H1 (cell line): ENCODE measurements at regions not wholly inside any gene's neighbourhood (a gene's known extent, or its start where the extent isn't known, plus 50 kb on each side); places are given as distances from the start of the nearest gene placed in this dataset.

Experiments
- CTCF ChIA-PET: fragments of 300-600 bp; sonication (Branson Sonifier 250); formaldehyde crosslinking; loops from one replicate; lab custom pipeline; 2021; ENCODE audit not compliant: partially characterized antibody; lab: Charles Lee
- POLR2A ChIA-PET: fragments of 300-600 bp; sonication (Branson Sonifier 250); formaldehyde crosslinking; loops from one replicate; lab custom pipeline; 2021; ENCODE audit warnings: inconsistent platforms; ENCODE audit not compliant: partially characterized antibody; lab: Charles Lee
- DNase-seq, 2 experiments: peaks; one replicate each; pipeline versions ENCODE4 v3.0.0 to v3.0.0-alpha.2; 2010 to 2022; ENCODE audit warnings: low spot score in 2 of 2, low read depth in 1 of 2, mixed read lengths in 1 of 2
- FAIRE-seq: peaks from 2 replicates; lab custom pipeline; 2011; peaks lifted over from hg19 to GRCh38; lab: Jason Lieb, UNC
- H2AFZ ChIP-seq: 2 replicates; pipeline ENCODE4 v1.8.1; 2012; ENCODE audit warnings: low read length, inconsistent platforms
- H2AK5ac ChIP-seq: 2 replicates; pipeline ENCODE4 v1.6.1; 2013; ENCODE audit warnings: low read depth, low read length
- H2BK120ac ChIP-seq: replicated peaks from 2 replicates; pipeline ENCODE3; 2013; ENCODE audit warnings: low read depth, low read length, inconsistent platforms
- H2BK12ac ChIP-seq: 2 replicates; pipeline ENCODE4 v1.6.1; 2013; ENCODE audit warnings: low read depth, low read length
- H2BK15ac ChIP-seq: 2 replicates; pipeline ENCODE4 v1.6.1; 2013; ENCODE audit warnings: low read length
- H2BK20ac ChIP-seq: 2 replicates; pipeline ENCODE4 v1.6.1; 2013; ENCODE audit warnings: low read length
- H2BK5ac ChIP-seq: 2 replicates; pipeline ENCODE4 v1.6.1; 2013; ENCODE audit warnings: low read depth, low read length
- H3K14ac ChIP-seq: 2 replicates; pipeline ENCODE4 v1.6.1; 2013; ENCODE audit warnings: inconsistent platforms; ENCODE audit not compliant: insufficient read length
- H3K18ac ChIP-seq: 2 replicates; pipeline ENCODE4 v1.6.1; 2013; ENCODE audit warnings: low read length; ENCODE audit errors: extremely low read depth
- H3K23ac ChIP-seq: 2 replicates; pipeline ENCODE4 v1.6.1; 2013; ENCODE audit warnings: inconsistent platforms; ENCODE audit not compliant: insufficient read length
- H3K23me2 ChIP-seq: 2 replicates; pipeline ENCODE4 v1.6.1; 2013; ENCODE audit warnings: low read depth, low read length
- H3K27ac ChIP-seq: 2 replicates; pipeline ENCODE4 v1.6.1; 2011; ENCODE audit warnings: low read depth, low read length, inconsistent platforms
- H3K27me3 ChIP-seq, 4 experiments: replicated peaks in 1 of 4; 1 replicate in 1 of 4; 2 replicates in 3 of 4; pipeline versions ENCODE4 v1.6.1 to v1.8.1; 2011 to 2013; ENCODE audit warnings: low read length in 3 of 4, mild to moderate bottlenecking in 3 of 4, inconsistent platforms in 2 of 4, mixed read lengths in 2 of 4, moderate library complexity in 1 of 4; ENCODE audit not compliant: control insufficient read depth in 3 of 4, insufficient read depth in 3 of 4; ENCODE audit errors: extremely low read depth in 1 of 4
- H3K36me3 ChIP-seq, 4 experiments: 2 replicates each; pipeline versions ENCODE4 v1.6.1 to v1.8.1; 2011 to 2013; ENCODE audit warnings: mild to moderate bottlenecking in 4 of 4, low read length in 3 of 4, moderate library complexity in 2 of 4, control low read depth in 1 of 4, inconsistent platforms in 1 of 4; ENCODE audit not compliant: insufficient read depth in 4 of 4, control insufficient read depth in 2 of 4
- H3K4ac ChIP-seq: replicated peaks from 2 replicates; pipeline ENCODE3; 2013; ENCODE audit warnings: low read length, low read depth, mixed read lengths, inconsistent platforms; ENCODE audit not compliant: insufficient read length
- H3K4me1 ChIP-seq, 4 experiments: replicated peaks in 1 of 4; 1 replicate in 1 of 4; 2 replicates in 3 of 4; pipeline versions ENCODE4 v1.6.1 to v1.8.1; 2011 to 2013; ENCODE audit warnings: low read length in 3 of 4, inconsistent platforms in 2 of 4, mixed read lengths in 1 of 4; ENCODE audit not compliant: insufficient read depth in 4 of 4, control insufficient read depth in 3 of 4
- H3K4me2 ChIP-seq, 2 experiments: 2 replicates each; pipeline versions ENCODE4 v1.6.1 to v1.8.1; 2011 to 2013; ENCODE audit warnings: low read depth in 2 of 2, low read length in 2 of 2, control low read depth in 1 of 2, inconsistent platforms in 1 of 2, mild to moderate bottlenecking in 1 of 2; ENCODE audit not compliant: insufficient read depth in 1 of 2
- H3K4me3 ChIP-seq, 4 experiments: fragments of 200-600, 300-600 bp in 1 of 4; sonication (generic), shearing (Covaris generic), sonication (Bioruptor Twin) in 1 of 4; 2 replicates each; pipeline versions ENCODE4 v1.5.1 to v1.8.1; 2011 to 2016; ENCODE audit warnings: low read length in 4 of 4, low read depth in 3 of 4, control low read depth in 2 of 4, inconsistent platforms in 2 of 4, mild to moderate bottlenecking in 2 of 4, mixed read lengths in 1 of 4, moderate library complexity in 1 of 4; ENCODE audit not compliant: insufficient read depth in 2 of 4; ENCODE audit errors: extremely low read depth in 1 of 4
- H3K56ac ChIP-seq: replicated peaks from 2 replicates; pipeline ENCODE3; 2013; ENCODE audit warnings: low read depth, mild to moderate bottlenecking, mixed read lengths, low read length, inconsistent platforms; ENCODE audit not compliant: insufficient read length
- H3K79me1 ChIP-seq: 2 replicates; pipeline ENCODE4 v1.6.1; 2013; ENCODE audit warnings: low read depth, low read length, control low read depth
- H3K79me2 ChIP-seq, 2 experiments: 2 replicates each; pipeline versions ENCODE4 v1.6.1 to v1.8.1; 2012 to 2013; ENCODE audit warnings: low read length in 2 of 2, mild to moderate bottlenecking in 2 of 2, inconsistent platforms in 1 of 2; ENCODE audit not compliant: insufficient read depth in 2 of 2, control insufficient read depth in 1 of 2
- H3K9ac ChIP-seq, 4 experiments: replicated peaks in 1 of 4; 1 replicate in 1 of 4; 2 replicates in 3 of 4; pipeline versions ENCODE4 v1.6.1 to v1.8.1; 2011 to 2013; ENCODE audit warnings: low read depth in 3 of 4, low read length in 3 of 4, control low read depth in 2 of 4, mild to moderate bottlenecking in 2 of 4, moderate library complexity in 2 of 4, inconsistent platforms in 1 of 4; ENCODE audit errors: extremely low read depth in 1 of 4
- H3K9me3 ChIP-seq, 2 experiments: 2 replicates each; pipeline versions ENCODE4 v1.6.1 to v1.8.1; 2012 to 2013; ENCODE audit warnings: mild to moderate bottlenecking in 2 of 2, moderate library complexity in 2 of 2, control low read depth in 1 of 2, inconsistent platforms in 1 of 2, low read depth in 1 of 2, low read length in 1 of 2, mixed read lengths in 1 of 2; ENCODE audit not compliant: insufficient read depth in 2 of 2
- H4K20me1 ChIP-seq, 2 experiments: replicated peaks in 1 of 2; 2 replicates each; pipeline versions ENCODE3 to v1.8.1; 2011 to 2013; ENCODE audit warnings: inconsistent platforms in 2 of 2, low read length in 2 of 2, mild to moderate bottlenecking in 1 of 2; ENCODE audit not compliant: insufficient read depth in 2 of 2, control insufficient read depth in 1 of 2
- H4K5ac ChIP-seq: 2 replicates; pipeline ENCODE4 v1.6.1; 2013; ENCODE audit warnings: low read length, low read depth, mixed read lengths, inconsistent platforms; ENCODE audit not compliant: insufficient read length
- H4K8ac ChIP-seq: 2 replicates; pipeline ENCODE4 v1.8.0; 2013; ENCODE audit warnings: mild to moderate bottlenecking, moderate library complexity, low read length, inconsistent platforms; ENCODE audit not compliant: insufficient read depth; ENCODE audit errors: extremely low read depth
- H4K91ac ChIP-seq: replicated peaks from 2 replicates; pipeline ENCODE3; 2013; ENCODE audit warnings: low read length, mixed read lengths, inconsistent platforms; ENCODE audit not compliant: insufficient read length
- KDM5A ChIP-seq: fragments of 200-600 bp; IDR thresholded peaks from 2 replicates; pipeline ENCODE4 v1.7.1; 2012; ENCODE audit warnings: mild to moderate bottlenecking, low read length, inconsistent platforms, mixed read lengths
- WGBS, 2 experiments: shearing (Covaris generic) in 1 of 2; methylation state at CpG; one replicate each; pipeline versions ENCODE4 v1.1.6 to v1.1.7; 2013 to 2015; ENCODE audit warnings: low lambda C conversion rate in 2 of 2, mixed read lengths in 2 of 2, inconsistent platforms in 1 of 2, low coverage in 1 of 2, missing lambda C conversion rate in 1 of 2; ENCODE audit not compliant: insufficient replicate concordance in 2 of 2, insufficient coverage in 1 of 2, insufficient read length in 1 of 2; ENCODE audit errors: extremely low coverage in 1 of 2, missing lambda C conversion rate in 1 of 2; 5-methylcytosine and 5-hydroxymethylcytosine counted together

GRCh38 chr4:152245680-152246079, 290.2 kb downstream of the FBXW7 start:
- no peak overlapping the region for H3K18ac ChIP-seq
- H2AFZ ChIP-seq: no peak overlapping the region
- no peak overlapping the region for H4K91ac ChIP-seq
- no peak overlapping the region for H2AK5ac ChIP-seq
- no peak overlapping the region for H3K4me2 ChIP-seq
- no peak overlapping the region for H2BK12ac ChIP-seq
- WGBS, 2 experiments: 95% methylated on average over 1 of the region's 1 CpG; no CpG with 5 or more reads in 1 of the 2 experiments
- no peak overlapping the region for H3K23ac ChIP-seq
- ChIA-PET CTCF (interaction anchor here (0.8 to 1.6 kb wide), 3 partner anchors 12 to 33 kb away, joined by 3 to 4 read pairs (median 3); no protein-coding TSS in a partner anchor), POLR2A (no interaction called here)
- FAIRE-seq (no peak), DNase-seq (no peak)
- no peak overlapping the region for H3K4ac ChIP-seq
- no peak overlapping the region for H4K5ac ChIP-seq
- H2BK5ac ChIP-seq: no peak overlapping the region
- H3K79me1 ChIP-seq: no peaks in the 10 kb centered on the region
- H2BK20ac ChIP-seq: no peak overlapping the region
- no peaks in the 10 kb centered on the region for H3K23me2 ChIP-seq
- no peak overlapping the region for H3K4me3 ChIP-seq
- no peak overlapping the region for H3K14ac ChIP-seq
- no peaks in the 10 kb centered on the region for H3K27me3 ChIP-seq
- H3K9me3 ChIP-seq: no peaks in the 10 kb centered on the region
- no peak overlapping the region for H3K27ac ChIP-seq
- H3K4me1 ChIP-seq: no peaks in the 10 kb centered on the region
- no peaks in the 10 kb centered on the region for H3K79me2 ChIP-seq
- H3K56ac ChIP-seq: no peak overlapping the region
- H4K8ac ChIP-seq: no peak overlapping the region
- no peaks in the 10 kb centered on the region for H3K36me3 ChIP-seq
- no peaks in the 10 kb centered on the region for H4K20me1 ChIP-seq
- no peak overlapping the region for H3K9ac ChIP-seq
- no peak overlapping the region for H2BK15ac ChIP-seq
- no peak overlapping the region for H2BK120ac ChIP-seq
- TF ChIP-seq KDM5A: no peak
